Skeletal muscle satellite cell (primary cell): ENCODE measurements at regions not wholly inside any gene's neighbourhood (a gene's known extent, or its start where the extent isn't known, plus 50 kb on each side); places are given as distances from the start of the nearest gene placed in this dataset.
A peak's percentile ranks its signal among the peaks of the same experiment; 100 is the strongest.

Experiments
- H3K27me3 ChIP-seq: 2 replicates; pipeline ENCODE4 v1.7.0; 2013; ENCODE audit warnings: low read length; ENCODE audit not compliant: control insufficient read depth, insufficient read depth
- H3K36me3 ChIP-seq: 2 replicates; pipeline ENCODE4 v1.7.0; 2013; ENCODE audit warnings: mild to moderate bottlenecking, control low read depth, low read length; ENCODE audit not compliant: insufficient read depth
- H3K4me1 ChIP-seq: 2 replicates; pipeline ENCODE4 v1.7.0; 2013; ENCODE audit warnings: low read length; ENCODE audit not compliant: control insufficient read depth, insufficient read depth
- H3K4me2 ChIP-seq: 2 replicates; pipeline ENCODE4 v1.7.0; 2013; ENCODE audit warnings: mild to moderate bottlenecking, low read length
- H3K4me3 ChIP-seq: 2 replicates; pipeline ENCODE4 v1.7.0; 2013; ENCODE audit warnings: low read length
- H3K9ac ChIP-seq: 2 replicates; pipeline ENCODE4 v1.7.0; 2013; ENCODE audit warnings: mild to moderate bottlenecking, low read depth, low read length, moderate library complexity
- H3K9me3 ChIP-seq: replicated peaks from 2 replicates; pipeline ENCODE4 v1.7.0; 2013; ENCODE audit warnings: mild to moderate bottlenecking, control low read depth, low read length

- H3K4me1 ChIP-seq, result peaks cover 5% of the 10 kb centered on the region
- H3K4me2 ChIP-seq, result peak overlapping the region; percentile 74
- no peak overlapping the region for H3K9ac ChIP-seq
- no peaks in the 10 kb centered on the region for H3K36me3 ChIP-seq
- peak overlapping the region; percentile 58 for H3K4me3 ChIP-seq
- H3K9me3 ChIP-seq, result no peaks in the 10 kb centered on the region
- H3K27me3 ChIP-seq, result peaks cover 76% of the 10 kb centered on the region
These were observed 78.2 kb downstream of the NR2F2 start for GRCh38 chr15:96408591-96409183.

- Histone ChIP-seq H3K27me3 (peaks cover 84% of the 10 kb centered on the region), H3K9me3 (no peaks in the 10 kb centered on the region), H3K36me3 (no peaks in the 10 kb centered on the region), H3K4me2 (peak overlapping the region; percentile 74), H3K9ac (no peak overlapping the region), H3K4me1 (peaks cover 5% of the 10 kb centered on the region), H3K4me3 (peak overlapping the region; percentile 58)
These were observed 79.0 kb downstream of the NR2F2 start for GRCh38 chr15:96409215-96410138.

DNA sequence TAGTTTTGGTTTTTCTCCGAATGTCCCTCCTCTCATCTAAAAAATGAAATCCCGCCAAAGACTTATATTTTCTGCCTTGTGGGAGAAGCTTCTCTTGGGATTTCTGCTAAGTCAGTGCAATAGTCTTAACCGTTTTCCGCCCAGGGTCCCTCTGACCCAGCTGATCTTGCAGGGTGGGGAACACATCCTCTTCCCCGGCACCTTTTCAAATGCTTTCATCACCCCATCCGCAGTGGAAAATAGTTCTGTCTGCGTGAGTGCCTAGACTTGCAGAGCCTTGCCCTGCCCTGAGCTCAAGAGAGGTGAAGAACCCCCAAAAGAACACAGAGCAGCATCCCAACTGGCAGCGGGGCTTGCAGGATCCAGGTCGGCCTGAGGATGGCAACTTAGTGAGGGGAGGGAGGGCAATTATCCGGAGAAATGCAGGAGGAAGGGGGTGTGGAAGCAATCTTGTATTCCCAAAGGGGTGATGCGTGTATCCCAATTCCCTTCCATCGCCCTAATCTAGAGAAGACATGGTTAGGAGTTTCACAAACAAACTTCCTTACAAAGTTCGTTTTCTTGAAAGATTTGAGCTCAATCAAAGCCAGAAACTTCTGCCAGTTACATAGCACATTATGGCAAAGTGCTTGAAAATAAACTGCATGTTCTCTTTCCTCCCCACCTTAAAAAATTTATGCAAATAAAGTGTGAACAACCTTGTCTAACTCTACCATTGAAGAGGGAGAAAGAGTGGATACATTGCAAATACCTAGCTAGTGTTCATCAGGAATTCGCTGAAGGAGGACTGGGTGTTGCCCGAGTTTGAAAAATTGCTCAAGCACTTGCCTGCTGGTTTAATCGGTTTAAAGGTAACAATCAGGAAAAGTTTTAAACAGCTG, 79.9 kb downstream of the NR2F2 start:
- Histone ChIP-seq H3K4me1 (peaks cover 5% of the 10 kb centered on the region), H3K9ac (no peak overlapping the region), H3K36me3 (no peaks in the 10 kb centered on the region), H3K4me2 (no peak overlapping the region), H3K9me3 (no peaks in the 10 kb centered on the region), H3K4me3 (peak overlapping the region; percentile 58), H3K27me3 (peaks cover 92% of the 10 kb centered on the region)

DNA sequence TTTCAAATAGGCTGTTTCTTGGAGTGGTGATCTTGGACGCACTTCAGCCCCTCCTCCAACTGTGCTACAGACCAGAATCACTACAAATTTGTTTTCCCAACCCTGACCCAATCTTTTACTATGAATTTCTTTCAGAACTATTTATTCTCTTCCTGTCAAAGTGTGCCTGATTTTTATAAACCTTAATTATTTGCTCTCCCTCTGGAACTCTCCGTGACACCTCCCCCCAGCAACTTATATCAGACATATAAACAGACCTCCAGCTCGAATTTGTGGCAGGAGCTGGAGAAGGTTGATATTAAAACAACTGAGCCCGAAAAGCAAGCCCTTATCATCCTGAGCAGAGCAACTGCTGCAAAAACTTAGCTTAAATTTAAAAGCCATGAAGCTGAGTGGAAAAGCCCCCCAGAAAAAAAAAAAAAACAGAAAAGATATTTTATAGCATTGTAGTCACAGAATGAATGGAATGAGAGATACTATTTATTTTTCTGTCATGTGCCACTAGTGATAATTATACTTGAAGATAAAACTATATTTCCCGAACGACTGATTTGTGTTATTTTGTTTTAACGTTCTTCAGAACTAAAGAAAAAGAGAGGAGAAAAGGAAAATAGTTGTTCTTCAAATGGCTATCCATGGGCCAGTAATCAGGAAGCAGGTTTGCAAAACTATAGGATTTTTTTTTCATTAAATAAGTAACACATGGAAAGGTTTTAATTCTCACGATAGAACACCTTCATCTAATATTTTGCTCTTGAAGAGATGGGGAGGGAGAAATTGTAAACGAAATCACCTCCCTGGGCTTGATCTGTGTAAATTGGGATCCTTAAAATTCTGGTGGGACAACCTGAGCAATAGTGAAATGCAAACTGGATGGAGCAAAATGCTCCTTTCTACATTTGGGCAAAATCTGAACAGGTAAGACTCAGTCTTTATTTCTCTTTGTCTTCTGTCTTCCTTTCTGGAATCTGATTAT, 80.8 kb downstream of the NR2F2 start:
- H3K4me3 ChIP-seq, result no peak overlapping the region
- no peaks in the 10 kb centered on the region for H3K36me3 ChIP-seq
- H3K4me2 ChIP-seq, result no peak overlapping the region
- H3K4me1 ChIP-seq, result peaks cover 5% of the 10 kb centered on the region
- H3K27me3 ChIP-seq, result peaks cover 95% of the 10 kb centered on the region
- H3K9me3 ChIP-seq, result no peaks in the 10 kb centered on the region
- no peak overlapping the region for H3K9ac ChIP-seq

DNA sequence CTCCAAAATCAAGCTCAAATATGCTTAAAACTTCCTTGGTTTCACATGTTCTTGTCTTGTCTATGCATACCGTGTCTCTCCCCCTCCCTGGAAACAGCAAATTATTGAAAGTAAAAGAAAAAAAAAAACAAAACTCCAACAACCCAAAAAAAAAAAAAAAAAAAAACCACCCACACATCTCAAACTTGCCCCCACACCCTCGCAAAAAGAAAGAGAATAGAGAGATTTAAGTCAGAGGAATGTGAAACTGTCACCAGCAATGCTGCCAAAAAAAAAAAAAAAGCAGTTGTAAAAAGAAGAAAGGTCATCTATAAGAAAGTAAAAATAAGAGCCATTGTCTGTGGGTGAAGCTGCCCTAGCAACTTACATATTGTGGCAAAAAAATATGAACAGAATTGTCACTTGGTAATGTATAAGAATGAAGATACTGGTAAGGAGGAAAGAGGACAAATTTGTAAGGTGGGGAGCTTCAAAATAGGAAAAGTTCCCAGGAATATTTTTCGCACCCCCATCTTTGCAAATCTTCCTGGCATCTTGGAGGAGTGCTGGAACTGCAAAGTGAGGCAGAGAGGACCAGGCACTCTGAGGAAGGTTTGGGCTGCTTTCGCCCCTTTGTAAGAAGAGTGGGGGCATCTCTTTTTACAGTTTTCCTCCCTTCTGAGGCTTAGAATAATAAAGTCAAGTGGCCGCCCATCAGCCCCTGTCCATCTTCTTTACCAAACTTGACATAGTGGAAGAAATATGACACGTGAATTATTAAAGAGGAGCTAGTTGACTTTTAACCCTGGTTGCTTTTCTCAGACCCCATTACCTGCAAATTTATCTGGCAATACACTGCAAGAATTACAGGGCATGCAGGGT, 81.8 kb downstream of the NR2F2 start:
- Histone ChIP-seq H3K4me2 (no peak overlapping the region), H3K9ac (no peak overlapping the region), H3K36me3 (no peaks in the 10 kb centered on the region), H3K4me1 (peaks cover 10% of the 10 kb centered on the region), H3K9me3 (no peaks in the 10 kb centered on the region), H3K27me3 (peaks cover 95% of the 10 kb centered on the region), H3K4me3 (no peak overlapping the region)

GRCh38 chr15:96412906-96413231, 82.4 kb downstream of the NR2F2 start:
- H3K27me3 ChIP-seq, result peaks cover 95% of the 10 kb centered on the region
- H3K4me1 ChIP-seq, result peaks cover 10% of the 10 kb centered on the region
- H3K4me2 ChIP-seq, result no peak overlapping the region
- H3K9ac ChIP-seq, result no peak overlapping the region
- H3K36me3 ChIP-seq, result no peaks in the 10 kb centered on the region
- H3K4me3 ChIP-seq, result no peak overlapping the region
- no peaks in the 10 kb centered on the region for H3K9me3 ChIP-seq

DNA sequence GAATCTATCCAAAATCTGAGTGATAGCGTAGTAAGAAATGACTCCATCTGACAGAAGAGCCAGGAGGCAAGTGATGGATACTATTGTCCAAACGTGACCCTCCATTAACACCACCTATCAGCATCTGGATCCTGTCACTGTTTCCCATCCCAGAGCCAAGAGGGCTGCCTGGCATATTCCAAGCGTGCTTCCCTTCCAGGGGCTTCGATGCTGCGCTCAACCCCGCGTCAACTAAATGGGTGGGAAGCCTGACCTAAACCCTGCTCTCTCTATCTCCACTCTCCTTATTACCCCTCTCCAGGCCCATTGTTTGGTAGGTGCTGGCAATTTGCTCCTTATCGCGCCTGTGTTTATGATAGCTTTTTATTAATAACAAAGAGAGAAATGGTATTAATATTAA, 83.2 kb downstream of the NR2F2 start:
- H3K9me3 ChIP-seq, result no peaks in the 10 kb centered on the region
- peaks cover 97% of the 10 kb centered on the region for H3K27me3 ChIP-seq
- no peak overlapping the region for H3K4me2 ChIP-seq
- peaks cover 10% of the 10 kb centered on the region for H3K4me1 ChIP-seq
- no peaks in the 10 kb centered on the region for H3K36me3 ChIP-seq
- H3K4me3 ChIP-seq, result no peak overlapping the region
- H3K9ac ChIP-seq, result no peak overlapping the region

- no peaks in the 10 kb centered on the region for H3K9me3 ChIP-seq
- no peak overlapping the region for H3K9ac ChIP-seq
- H3K36me3 ChIP-seq, result no peaks in the 10 kb centered on the region
- H3K4me2 ChIP-seq, result no peak overlapping the region
- peaks cover 98% of the 10 kb centered on the region for H3K27me3 ChIP-seq
- peaks cover 5% of the 10 kb centered on the region for H3K4me1 ChIP-seq
- H3K4me3 ChIP-seq, result no peak overlapping the region
These were observed 84.4 kb downstream of the NR2F2 start for GRCh38 chr15:96414875-96415274.

GRCh38 chr15:96415513-96416217, 85.2 kb downstream of the NR2F2 start:
- Histone ChIP-seq H3K4me3 (no peak overlapping the region), H3K36me3 (no peaks in the 10 kb centered on the region), H3K4me2 (peak overlapping the region; percentile 82), H3K9me3 (no peaks in the 10 kb centered on the region), H3K27me3 (peaks cover 96% of the 10 kb centered on the region), H3K9ac (no peak overlapping the region), H3K4me1 (peaks cover 5% of the 10 kb centered on the region)
